ENCODE measurements at regions not wholly inside any gene's neighbourhood (a gene's known extent, or its start where the extent isn't known, plus 50 kb on each side); places are given as distances from the start of the nearest gene placed in this dataset.

- TF ChIP-seq POLR2A (IDR thresholded peaks at IDR 0.05) (no peak), EP300 (IDR thresholded peaks at IDR 0.05) (no peak), POLR2AphosphoS5 (IDR thresholded peaks at IDR 0.05) (no peak)
- TF ChIP-seq, protein P1, sequence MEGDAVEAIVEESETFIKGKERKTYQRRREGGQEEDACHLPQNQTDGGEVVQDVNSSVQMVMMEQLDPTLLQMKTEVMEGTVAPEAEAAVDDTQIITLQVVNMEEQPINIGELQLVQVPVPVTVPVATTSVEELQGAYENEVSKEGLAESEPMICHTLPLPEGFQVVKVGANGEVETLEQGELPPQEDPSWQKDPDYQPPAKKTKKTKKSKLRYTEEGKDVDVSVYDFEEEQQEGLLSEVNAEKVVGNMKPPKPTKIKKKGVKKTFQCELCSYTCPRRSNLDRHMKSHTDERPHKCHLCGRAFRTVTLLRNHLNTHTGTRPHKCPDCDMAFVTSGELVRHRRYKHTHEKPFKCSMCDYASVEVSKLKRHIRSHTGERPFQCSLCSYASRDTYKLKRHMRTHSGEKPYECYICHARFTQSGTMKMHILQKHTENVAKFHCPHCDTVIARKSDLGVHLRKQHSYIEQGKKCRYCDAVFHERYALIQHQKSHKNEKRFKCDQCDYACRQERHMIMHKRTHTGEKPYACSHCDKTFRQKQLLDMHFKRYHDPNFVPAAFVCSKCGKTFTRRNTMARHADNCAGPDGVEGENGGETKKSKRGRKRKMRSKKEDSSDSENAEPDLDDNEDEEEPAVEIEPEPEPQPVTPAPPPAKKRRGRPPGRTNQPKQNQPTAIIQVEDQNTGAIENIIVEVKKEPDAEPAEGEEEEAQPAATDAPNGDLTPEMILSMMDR (IDR thresholded peaks at IDR 0.05): no peak
Observed at GRCh38 chr18:3368193-3368592, 81.8 kb upstream of the TGIF1 start.
